Liver (tissue), 3 donors: ENCODE measurements at regions not wholly inside any gene's neighbourhood (a gene's known extent, or its start where the extent isn't known, plus 50 kb on each side); places are given as distances from the start of the nearest gene placed in this dataset.

ENCODE experiments used
- ATF3 ChIP-seq: IDR thresholded peaks from 2 replicates; pipeline ENCODE4 v1.6.1; 2016; ENCODE audit warnings: antibody characterized with exemption
- EGR1 ChIP-seq, 2 donors: IDR thresholded peaks; 2 replicates each; pipeline ENCODE4 v1.6.1; 2016 to 2018; ENCODE audit warnings: antibody characterized with exemption in 2 of 2, low read depth in 2 of 2
- FOXA1 ChIP-seq: IDR thresholded peaks from 2 replicates; pipeline ENCODE4 v1.6.1; 2016; ENCODE audit warnings: antibody characterized with exemption
- HNF4A ChIP-seq, 2 donors: conservative IDR thresholded peaks; 2 replicates each; pipeline ENCODE4 v1.6.1; 2016; ENCODE audit warnings: antibody characterized with exemption in 2 of 2, mild to moderate bottlenecking in 2 of 2
- HNF4G ChIP-seq: IDR thresholded peaks from 2 replicates; pipeline ENCODE4 v1.6.1; 2016; ENCODE audit warnings: antibody characterized with exemption
- JUND ChIP-seq, 2 donors: IDR thresholded peaks; 2 replicates each; pipeline ENCODE4 v1.6.1; 2016; ENCODE audit warnings: antibody characterized with exemption in 2 of 2
- RAD21 ChIP-seq, 2 donors: IDR thresholded peaks; 2 replicates each; pipeline ENCODE4 v1.6.1; 2016; ENCODE audit warnings: antibody characterized with exemption in 2 of 2, mild to moderate bottlenecking in 2 of 2
- YY1 ChIP-seq: IDR thresholded peaks from 2 replicates; pipeline ENCODE4 v1.6.1; 2016; ENCODE audit warnings: antibody characterized with exemption, mild to moderate bottlenecking
- TF ChIP-seq, protein P1 (sequence below): fragments of 150-350 bp; IDR thresholded peaks from 2 replicates; pipeline ENCODE4 v1.5.1; 2017; ENCODE audit warnings: improper control_type of control experiment, low read depth, low read length; ENCODE audit not compliant: missing input control
- TF ChIP-seq, protein P2 (sequence below): IDR thresholded peaks from 2 replicates; pipeline ENCODE4 v1.6.1; 2016; ENCODE audit warnings: antibody characterized with exemption
- TF ChIP-seq, protein P3 (sequence below): IDR thresholded peaks from 2 replicates; pipeline ENCODE4 v1.6.1; 2016; ENCODE audit warnings: antibody characterized with exemption, mild to moderate bottlenecking
- donor health status: healthy.
- donor health status: healthy.

GRCh38 chr9:25396828-25397227 is 281.4 kb downstream of the TUSC1 start:
- TF ChIP-seq, protein P1, sequence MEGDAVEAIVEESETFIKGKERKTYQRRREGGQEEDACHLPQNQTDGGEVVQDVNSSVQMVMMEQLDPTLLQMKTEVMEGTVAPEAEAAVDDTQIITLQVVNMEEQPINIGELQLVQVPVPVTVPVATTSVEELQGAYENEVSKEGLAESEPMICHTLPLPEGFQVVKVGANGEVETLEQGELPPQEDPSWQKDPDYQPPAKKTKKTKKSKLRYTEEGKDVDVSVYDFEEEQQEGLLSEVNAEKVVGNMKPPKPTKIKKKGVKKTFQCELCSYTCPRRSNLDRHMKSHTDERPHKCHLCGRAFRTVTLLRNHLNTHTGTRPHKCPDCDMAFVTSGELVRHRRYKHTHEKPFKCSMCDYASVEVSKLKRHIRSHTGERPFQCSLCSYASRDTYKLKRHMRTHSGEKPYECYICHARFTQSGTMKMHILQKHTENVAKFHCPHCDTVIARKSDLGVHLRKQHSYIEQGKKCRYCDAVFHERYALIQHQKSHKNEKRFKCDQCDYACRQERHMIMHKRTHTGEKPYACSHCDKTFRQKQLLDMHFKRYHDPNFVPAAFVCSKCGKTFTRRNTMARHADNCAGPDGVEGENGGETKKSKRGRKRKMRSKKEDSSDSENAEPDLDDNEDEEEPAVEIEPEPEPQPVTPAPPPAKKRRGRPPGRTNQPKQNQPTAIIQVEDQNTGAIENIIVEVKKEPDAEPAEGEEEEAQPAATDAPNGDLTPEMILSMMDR = no peak
- TF ChIP-seq, protein P2, sequence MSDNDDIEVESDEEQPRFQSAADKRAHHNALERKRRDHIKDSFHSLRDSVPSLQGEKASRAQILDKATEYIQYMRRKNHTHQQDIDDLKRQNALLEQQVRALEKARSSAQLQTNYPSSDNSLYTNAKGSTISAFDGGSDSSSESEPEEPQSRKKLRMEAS = no peak
- TF ChIP-seq JUND (IDR thresholded peaks at IDR 0.05) = no peak
- TF ChIP-seq FOXA1 = no peak
- TF ChIP-seq EGR1 (IDR thresholded peaks at IDR 0.05; ENCODE audit: low read depth in 2 of 2) = no peak
- no peak for TF ChIP-seq HNF4G
- no peak for TF ChIP-seq YY1
- TF ChIP-seq RAD21 (IDR thresholded peaks at IDR 0.05) = no peak
- TF ChIP-seq HNF4A (conservative IDR thresholded peaks at IDR 0.05) = no peak
- TF ChIP-seq, protein P3, sequence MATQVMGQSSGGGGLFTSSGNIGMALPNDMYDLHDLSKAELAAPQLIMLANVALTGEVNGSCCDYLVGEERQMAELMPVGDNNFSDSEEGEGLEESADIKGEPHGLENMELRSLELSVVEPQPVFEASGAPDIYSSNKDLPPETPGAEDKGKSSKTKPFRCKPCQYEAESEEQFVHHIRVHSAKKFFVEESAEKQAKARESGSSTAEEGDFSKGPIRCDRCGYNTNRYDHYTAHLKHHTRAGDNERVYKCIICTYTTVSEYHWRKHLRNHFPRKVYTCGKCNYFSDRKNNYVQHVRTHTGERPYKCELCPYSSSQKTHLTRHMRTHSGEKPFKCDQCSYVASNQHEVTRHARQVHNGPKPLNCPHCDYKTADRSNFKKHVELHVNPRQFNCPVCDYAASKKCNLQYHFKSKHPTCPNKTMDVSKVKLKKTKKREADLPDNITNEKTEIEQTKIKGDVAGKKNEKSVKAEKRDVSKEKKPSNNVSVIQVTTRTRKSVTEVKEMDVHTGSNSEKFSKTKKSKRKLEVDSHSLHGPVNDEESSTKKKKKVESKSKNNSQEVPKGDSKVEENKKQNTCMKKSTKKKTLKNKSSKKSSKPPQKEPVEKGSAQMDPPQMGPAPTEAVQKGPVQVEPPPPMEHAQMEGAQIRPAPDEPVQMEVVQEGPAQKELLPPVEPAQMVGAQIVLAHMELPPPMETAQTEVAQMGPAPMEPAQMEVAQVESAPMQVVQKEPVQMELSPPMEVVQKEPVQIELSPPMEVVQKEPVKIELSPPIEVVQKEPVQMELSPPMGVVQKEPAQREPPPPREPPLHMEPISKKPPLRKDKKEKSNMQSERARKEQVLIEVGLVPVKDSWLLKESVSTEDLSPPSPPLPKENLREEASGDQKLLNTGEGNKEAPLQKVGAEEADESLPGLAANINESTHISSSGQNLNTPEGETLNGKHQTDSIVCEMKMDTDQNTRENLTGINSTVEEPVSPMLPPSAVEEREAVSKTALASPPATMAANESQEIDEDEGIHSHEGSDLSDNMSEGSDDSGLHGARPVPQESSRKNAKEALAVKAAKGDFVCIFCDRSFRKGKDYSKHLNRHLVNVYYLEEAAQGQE = no peak
- TF ChIP-seq ATF3 = no peak
